Peyer's patch (tissue), 4 donors: ENCODE measurements at regions not wholly inside any gene's neighbourhood (a gene's known extent, or its start where the extent isn't known, plus 50 kb on each side); places are given as distances from the start of the nearest gene placed in this dataset.

Experiments
- CTCF ChIP-seq, 6 experiments: fragments of 450-650 bp in 4 of 6; fragments of 200-600 bp in 2 of 6; sonication (generic) in 1 of 6; IDR thresholded peaks; one replicate each; pipeline ENCODE4 v1.5.1; 2017 to 2019; ENCODE audit warnings: antibody characterized with exemption in 6 of 6, mild to moderate bottlenecking in 3 of 6, moderate library complexity in 1 of 6
- POLR2A ChIP-seq, 2 donors: fragments of 450-650 bp; IDR thresholded peaks; one replicate each; pipeline ENCODE4 v1.5.1; 2017; ENCODE audit warnings: antibody characterized with exemption in 2 of 2, mild to moderate bottlenecking in 2 of 2, moderate library complexity in 2 of 2

DNA sequence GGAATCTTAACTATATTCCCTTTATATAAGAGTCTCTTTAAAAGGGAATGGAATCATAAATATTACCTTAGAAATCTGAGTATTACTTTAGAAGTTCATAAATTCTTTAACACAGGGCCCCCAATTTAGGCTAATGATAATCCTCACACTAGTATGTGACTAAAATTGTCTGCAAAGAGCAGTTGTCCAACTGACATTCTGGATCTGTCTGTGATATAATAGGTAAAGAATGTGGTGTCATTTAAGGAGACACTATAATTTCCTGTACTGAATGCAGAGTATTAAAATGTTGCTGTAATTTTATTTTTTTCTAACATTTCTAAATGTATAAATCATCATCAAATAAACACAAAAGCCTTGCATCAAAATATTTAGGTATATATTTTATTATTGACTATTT is 128.5 kb upstream of the DST start:
- no peak for TF ChIP-seq CTCF (IDR thresholded peaks at IDR 0.05)
- no peak for TF ChIP-seq POLR2A (IDR thresholded peaks at IDR 0.05)
